Neural cell (in vitro differentiated cells): ENCODE measurements at regions not wholly inside any gene's neighbourhood (a gene's known extent, or its start where the extent isn't known, plus 50 kb on each side); places are given as distances from the start of the nearest gene placed in this dataset.

Source experiments
- H2AFZ ChIP-seq: fragments of 200-600, 300-800 bp; sonication (generic), shearing (Covaris generic); 2 replicates; pipeline ENCODE4 v1.6.0; 2014; ENCODE audit warnings: low read depth, mild to moderate bottlenecking, antibody characterized with exemption, low read length, moderate library complexity
- H3F3A ChIP-seq: fragments of 200-600 bp; shearing (Covaris generic); 2 replicates; pipeline ENCODE4 v1.6.1; 2016; ENCODE audit warnings: mild to moderate bottlenecking, moderate library complexity, mixed read lengths, antibody characterized with exemption, low read length; ENCODE audit not compliant: insufficient read depth, poor library complexity, severe bottlenecking
- H3K27ac ChIP-seq: fragments of 200-600, 300-800 bp; sonication (generic), shearing (Covaris generic); 2 replicates; pipeline ENCODE4 v1.5.1; 2014; ENCODE audit warnings: mild to moderate bottlenecking, low read length, moderate library complexity
- H3K27me3 ChIP-seq: fragments of 300-800, 200-600 bp; sonication (generic), shearing (Covaris generic); 2 replicates; pipeline ENCODE4 v1.6.0; 2014; ENCODE audit warnings: mild to moderate bottlenecking, low read depth, low read length, moderate library complexity; ENCODE audit not compliant: insufficient read depth
- H3K36me3 ChIP-seq: fragments of 300-800, 200-600 bp; sonication (generic), shearing (Covaris generic); 2 replicates; pipeline ENCODE4 v1.5.1; 2014; ENCODE audit warnings: mild to moderate bottlenecking, antibody characterized with exemption, low read length, moderate library complexity; ENCODE audit not compliant: insufficient read depth
- H3K4me2 ChIP-seq: fragments of 300-800, 200-600 bp; sonication (generic), shearing (Covaris generic); 2 replicates; pipeline ENCODE4 v1.6.0; 2014; ENCODE audit warnings: mild to moderate bottlenecking, low read length
- H3K4me3 ChIP-seq: fragments of 300-800, 200-600 bp; sonication (generic), shearing (Covaris generic); 2 replicates; pipeline ENCODE4 v1.5.1; 2014; ENCODE audit warnings: mild to moderate bottlenecking, low read length, moderate library complexity
- H3K79me2 ChIP-seq: fragments of 200-600 bp; shearing (Covaris generic); replicated peaks from 2 replicates; pipeline ENCODE4 v1.6.0; 2014; ENCODE audit warnings: mild to moderate bottlenecking, low read length, moderate library complexity; ENCODE audit not compliant: insufficient read depth
- H3K9ac ChIP-seq: fragments of 300-800, 200-600 bp; sonication (generic), shearing (Covaris generic); 2 replicates; pipeline ENCODE4 v1.6.1; 2016; ENCODE audit warnings: mild to moderate bottlenecking, low read length, mixed read lengths
- H3K9me2 ChIP-seq: fragments of 200-600 bp; shearing (Covaris generic); 2 replicates; pipeline ENCODE4 v1.6.1; 2016; ENCODE audit warnings: mild to moderate bottlenecking, low read length, mixed read lengths; ENCODE audit not compliant: insufficient read depth
- H3K9me3 ChIP-seq: fragments of 200-600, 300-800 bp; sonication (generic), shearing (Covaris generic); 2 replicates; pipeline ENCODE4 v1.6.1; 2016; ENCODE audit warnings: mild to moderate bottlenecking, mixed run types, low read length, moderate library complexity, mixed read lengths
- H4K20me1 ChIP-seq: fragments of 200-600 bp; shearing (Covaris generic); 2 replicates; pipeline ENCODE4 v1.6.1; 2016; ENCODE audit warnings: mild to moderate bottlenecking, mixed run types; ENCODE audit not compliant: insufficient read depth
- CTCF ChIP-seq: fragments of 450-650 bp; IDR thresholded peaks from 2 replicates; pipeline ENCODE4 v1.5.1; 2014; ENCODE audit warnings: antibody characterized with exemption, mild to moderate bottlenecking, moderate library complexity; ENCODE audit not compliant: poor library complexity, severe bottlenecking
- EP300 ChIP-seq: fragments of 450-650 bp; conservative IDR thresholded peaks from 2 replicates; pipeline ENCODE4 v1.6.1; 2014; ENCODE audit warnings: antibody characterized with exemption, mild to moderate bottlenecking, moderate library complexity; ENCODE audit not compliant: poor library complexity, severe bottlenecking
- EZH2 ChIP-seq: fragments of 200-600, 300-800 bp; shearing (Covaris generic), sonication (generic); IDR thresholded peaks from 2 replicates; pipeline ENCODE4 v1.6.1; 2014; ENCODE audit warnings: antibody characterized with exemption, low read length, borderline replicate concordance, mild to moderate bottlenecking; ENCODE audit not compliant: insufficient read depth, poor library complexity, severe bottlenecking
- MXI1 ChIP-seq: fragments of 450-650 bp; conservative IDR thresholded peaks from 2 replicates; pipeline ENCODE4 v1.6.1; 2014; ENCODE audit warnings: antibody characterized with exemption, mild to moderate bottlenecking; ENCODE audit not compliant: poor library complexity, severe bottlenecking
- POLR2AphosphoS5 ChIP-seq: IDR thresholded peaks from 2 replicates; pipeline ENCODE4 v1.6.1; 2012
- RAD21 ChIP-seq: fragments of 450-650 bp; conservative IDR thresholded peaks from 2 replicates; pipeline ENCODE4 v1.6.1; 2014; ENCODE audit warnings: antibody characterized with exemption, mild to moderate bottlenecking, moderate library complexity
- REST ChIP-seq: IDR thresholded peaks from 2 replicates; pipeline ENCODE4 v1.6.1; 2012; ENCODE audit warnings: borderline replicate concordance
- SMC3 ChIP-seq: fragments of 450-650 bp; conservative IDR thresholded peaks from 2 replicates; pipeline ENCODE4 v1.6.1; 2014; ENCODE audit warnings: antibody characterized with exemption, mild to moderate bottlenecking, moderate library complexity; ENCODE audit not compliant: poor library complexity
- TAF1 ChIP-seq: IDR thresholded peaks from 2 replicates; pipeline ENCODE4 v1.6.1; 2012; ENCODE audit warnings: low read depth

- H3K9me2 ChIP-seq, result no peaks in the 10 kb centered on the region
- no peaks in the 10 kb centered on the region for H4K20me1 ChIP-seq
- TF ChIP-seq EZH2, result no peak
- no peaks in the 10 kb centered on the region for H3K27me3 ChIP-seq
- H3K4me2 ChIP-seq, result no peak overlapping the region
- H3K27ac ChIP-seq, result no peak overlapping the region
- no peaks in the 10 kb centered on the region for H3F3A ChIP-seq
- no peak overlapping the region for H2AFZ ChIP-seq
- no peaks in the 10 kb centered on the region for H3K9me3 ChIP-seq
- H3K79me2 ChIP-seq, result no peaks in the 10 kb centered on the region
- H3K9ac ChIP-seq, result no peak overlapping the region
- H3K36me3 ChIP-seq, result no peaks in the 10 kb centered on the region
- H3K4me3 ChIP-seq, result no peak overlapping the region
Observed at GRCh38 chr2:128835974-128836373, 517.3 kb upstream of the HS6ST1 start.

- H3K9me2 ChIP-seq, result no peaks in the 10 kb centered on the region
- no peak for TF ChIP-seq EZH2
- no peak for TF ChIP-seq SMC3
- no peak for TF ChIP-seq POLR2AphosphoS5
- TF ChIP-seq MXI1, result no peak
- TF ChIP-seq TAF1, result no peak
- no peak for TF ChIP-seq EP300
- no peak for TF ChIP-seq REST
- TF ChIP-seq RAD21, result no peak
- no peak for TF ChIP-seq CTCF
- no peaks in the 10 kb centered on the region for H3K27me3 ChIP-seq
- H3K9ac ChIP-seq, result no peak overlapping the region
- H3K4me2 ChIP-seq, result no peak overlapping the region
- no peaks in the 10 kb centered on the region for H4K20me1 ChIP-seq
- H3K36me3 ChIP-seq, result no peaks in the 10 kb centered on the region
- H3F3A ChIP-seq, result no peaks in the 10 kb centered on the region
- no peak overlapping the region for H2AFZ ChIP-seq
- no peaks in the 10 kb centered on the region for H3K9me3 ChIP-seq
- no peak overlapping the region for H3K27ac ChIP-seq
- H3K79me2 ChIP-seq, result no peaks in the 10 kb centered on the region
- no peak overlapping the region for H3K4me3 ChIP-seq
Observed at GRCh38 chr2:128836559-128837100, 518.0 kb upstream of the HS6ST1 start.

GRCh38 chr2:128838244-128838643 is 519.6 kb upstream of the HS6ST1 start:
- H3K9me3 ChIP-seq, result no peaks in the 10 kb centered on the region
- H3K36me3 ChIP-seq, result no peaks in the 10 kb centered on the region

More at GRCh38 chr2:128838244-128838643, 519.6 kb upstream of the HS6ST1 start:
- H3K27me3 ChIP-seq, result no peaks in the 10 kb centered on the region
- TF ChIP-seq TAF1, result no peak
- TF ChIP-seq EP300, result no peak
- no peak for TF ChIP-seq CTCF
- TF ChIP-seq SMC3, result no peak
- no peak for TF ChIP-seq MXI1
- H4K20me1 ChIP-seq, result no peaks in the 10 kb centered on the region
- H3K4me3 ChIP-seq, result no peak overlapping the region
- no peak overlapping the region for H3K27ac ChIP-seq
- no peak overlapping the region for H2AFZ ChIP-seq
- no peaks in the 10 kb centered on the region for H3K9me2 ChIP-seq
- no peaks in the 10 kb centered on the region for H3K79me2 ChIP-seq
- no peak overlapping the region for H3K9ac ChIP-seq
- no peak overlapping the region for H3K4me2 ChIP-seq
- H3F3A ChIP-seq, result no peaks in the 10 kb centered on the region
